ENCODE measurements at regions not wholly inside any gene's neighbourhood (a gene's known extent, or its start where the extent isn't known, plus 50 kb on each side); places are given as distances from the start of the nearest gene placed in this dataset.

GRCh38 chr4:44845309-44845708, 119.0 kb upstream of the GNPDA2 start:
- Histone ChIP-seq H3K4me1 (peaks cover 14% of the 10 kb centered on the region), H3K4me3 (no peak overlapping the region), H3K27ac (replicated peaks) (peak overlapping the region; percentile 78), H3K9me3 (replicated peaks) (no peaks in the 10 kb centered on the region), H3K36me3 (no peaks in the 10 kb centered on the region), H3K27me3 (ENCODE audit: low read depth) (no peaks in the 10 kb centered on the region)
- no peak for TF ChIP-seq CTCF (IDR thresholded peaks at IDR 0.05; ENCODE audit: borderline replicate concordance)
- intact Hi-C loops (cut with micrococcal nuclease), result no loop called here
- no peak for DNase-seq

GRCh38 chr4:44842531-44842930, 116.2 kb upstream of the GNPDA2 start:
- Histone ChIP-seq H3K36me3 (no peaks in the 10 kb centered on the region), H3K9me3 (replicated peaks) (no peaks in the 10 kb centered on the region), H3K27ac (replicated peaks) (no peak overlapping the region), H3K4me1 (peaks cover 14% of the 10 kb centered on the region), H3K27me3 (ENCODE audit: low read depth) (no peaks in the 10 kb centered on the region), H3K4me3 (no peak overlapping the region)
- no peak for TF ChIP-seq CTCF (IDR thresholded peaks at IDR 0.05; ENCODE audit: borderline replicate concordance)
- intact Hi-C loops (cut with micrococcal nuclease), result no loop called here
- no peak for DNase-seq

- H3K36me3 ChIP-seq, result no peaks in the 10 kb centered on the region
- DNase-seq, result no peak
- TF ChIP-seq CTCF (IDR thresholded peaks at IDR 0.05; ENCODE audit: borderline replicate concordance), result no peak
- H3K27ac ChIP-seq (replicated peaks), result peak overlapping the region; percentile 80
- H3K4me3 ChIP-seq, result no peak overlapping the region
- H3K27me3 ChIP-seq (ENCODE audit: low read depth), result no peaks in the 10 kb centered on the region
- H3K4me1 ChIP-seq, result peaks cover 16% of the 10 kb centered on the region
- H3K9me3 ChIP-seq (replicated peaks), result peaks cover 9% of the 10 kb centered on the region
- intact Hi-C loops (cut with micrococcal nuclease), result no loop called here
These were observed 91.6 kb upstream of the GNPDA2 start for GRCh38 chr4:44817930-44818329.

- H3K4me3 ChIP-seq, result no peak overlapping the region
- no peaks in the 10 kb centered on the region for H3K36me3 ChIP-seq
- no peaks in the 10 kb centered on the region for H3K27me3 ChIP-seq (ENCODE audit: low read depth)
- DNase-seq, result no peak
- TF ChIP-seq CTCF (IDR thresholded peaks at IDR 0.05; ENCODE audit: borderline replicate concordance), result no peak
- intact Hi-C loops (cut with micrococcal nuclease), result no loop called here
- H3K9me3 ChIP-seq (replicated peaks), result no peaks in the 10 kb centered on the region
- H3K4me1 ChIP-seq, result peaks cover 3% of the 10 kb centered on the region
- no peak overlapping the region for H3K27ac ChIP-seq (replicated peaks)
These were observed 79.7 kb upstream of the GNPDA2 start for GRCh38 chr4:44806071-44806470.

- H3K36me3 ChIP-seq, result no peaks in the 10 kb centered on the region
- H3K9me3 ChIP-seq (replicated peaks), result no peaks in the 10 kb centered on the region
- peak overlapping the region; percentile 20 for H3K27ac ChIP-seq (replicated peaks)
- intact Hi-C loops (cut with micrococcal nuclease), result no loop called here
- no peak overlapping the region for H3K4me3 ChIP-seq
- no peak for TF ChIP-seq CTCF (IDR thresholded peaks at IDR 0.05; ENCODE audit: borderline replicate concordance)
- H3K4me1 ChIP-seq, result peaks cover 3% of the 10 kb centered on the region
- no peaks in the 10 kb centered on the region for H3K27me3 ChIP-seq (ENCODE audit: low read depth)
- DNase-seq, result no peak
These were observed 77.9 kb upstream of the GNPDA2 start for GRCh38 chr4:44804301-44804700.

- Histone ChIP-seq H3K4me1 (peaks cover 3% of the 10 kb centered on the region), H3K27ac (replicated peaks) (no peak overlapping the region), H3K4me3 (no peak overlapping the region), H3K27me3 (ENCODE audit: low read depth) (no peaks in the 10 kb centered on the region), H3K9me3 (replicated peaks) (peaks cover 27% of the 10 kb centered on the region), H3K36me3 (no peaks in the 10 kb centered on the region)
- intact Hi-C loops (cut with micrococcal nuclease), result no loop called here
- no peak for TF ChIP-seq CTCF (IDR thresholded peaks at IDR 0.05; ENCODE audit: borderline replicate concordance)
- DNase-seq, result no peak
These were observed 75.0 kb upstream of the GNPDA2 start for GRCh38 chr4:44801384-44801783.
